Thoracic aorta (tissue), 2 donors: ENCODE measurements at regions not wholly inside any gene's neighbourhood (a gene's known extent, or its start where the extent isn't known, plus 50 kb on each side); places are given as distances from the start of the nearest gene placed in this dataset.

ENCODE experiments used
- ATAC-seq: fragments of 150-250 bp; one replicate; pipeline ENCODE4 v1.8.0; 2017; ENCODE audit warnings: low read depth; ENCODE audit not compliant: insufficient number of reproducible peaks, low FRiP score
- DNase-seq: peaks from one replicate; pipeline ENCODE4 v3.0.0-alpha.2; 2020; ENCODE audit warnings: low spot score
- H3K27ac ChIP-seq, 2 donors: fragments of 200-600 bp; sonication (generic); 1 replicate in 1 of 2; 2 replicates in 1 of 2; pipeline ENCODE4 v1.5.1; 2016; ENCODE audit warnings: mild to moderate bottlenecking in 2 of 2, moderate library complexity in 2 of 2
- H3K27me3 ChIP-seq: fragments of 200-600 bp; sonication (generic); replicated peaks from 2 replicates; pipeline ENCODE4 v1.6.0; 2016; ENCODE audit warnings: mild to moderate bottlenecking; ENCODE audit not compliant: insufficient read depth
- H3K36me3 ChIP-seq: fragments of 200-600 bp; sonication (generic); one replicate; pipeline ENCODE4 v1.5.1; 2016
- H3K4me1 ChIP-seq, 2 donors: fragments of 200-600 bp; sonication (generic); 1 replicate in 1 of 2; 2 replicates in 1 of 2; pipeline versions ENCODE4 v1.5.1 to v1.6.0; 2016; ENCODE audit warnings: low read depth in 2 of 2, mild to moderate bottlenecking in 1 of 2; ENCODE audit not compliant: control insufficient read depth in 1 of 2
- H3K4me3 ChIP-seq: fragments of 200-600 bp; sonication (generic); 2 replicates; pipeline ENCODE4 v1.5.1; 2016; ENCODE audit warnings: mild to moderate bottlenecking
- H3K9me3 ChIP-seq: fragments of 200-600 bp; sonication (generic); 2 replicates; pipeline ENCODE4 v1.5.1; 2016
- CTCF ChIP-seq: fragments of 200-600 bp; sonication (generic); IDR thresholded peaks from one replicate; pipeline ENCODE4 v1.5.1; 2019; ENCODE audit warnings: antibody characterized with exemption

GRCh38 chr10:57026307-57026706 lies 665.2 kb upstream of the ZWINT start:
- H3K27ac ChIP-seq, result no peak overlapping the region
- no peaks in the 10 kb centered on the region for H3K36me3 ChIP-seq
- DNase-seq, result no peak
- H3K4me1 ChIP-seq, result no peaks in the 10 kb centered on the region
- no peaks in the 10 kb centered on the region for H3K27me3 ChIP-seq
- no peak overlapping the region for H3K4me3 ChIP-seq
- ATAC-seq, result no peak
- H3K9me3 ChIP-seq, result peaks cover 2% of the 10 kb centered on the region
- no peak for TF ChIP-seq CTCF

- Histone ChIP-seq H3K4me1 (no peaks in the 10 kb centered on the region), H3K9me3 (no peaks in the 10 kb centered on the region), H3K4me3 (no peak overlapping the region), H3K36me3 (no peaks in the 10 kb centered on the region), H3K27ac (no peak overlapping the region), H3K27me3 (no peaks in the 10 kb centered on the region)
- TF ChIP-seq CTCF, result no peak
- ATAC-seq (no peak), DNase-seq (no peak)
Measured at GRCh38 chr10:57023626-57024025, 662.6 kb upstream of the ZWINT start.

GRCh38 chr10:57018452-57018851 lies 657.4 kb upstream of the ZWINT start:
- no peak for TF ChIP-seq CTCF
- H3K27me3 ChIP-seq, result no peaks in the 10 kb centered on the region
- ATAC-seq (no peak), DNase-seq (no peak)
- no peaks in the 10 kb centered on the region for H3K9me3 ChIP-seq
- H3K36me3 ChIP-seq, result no peaks in the 10 kb centered on the region
- H3K4me3 ChIP-seq, result no peak overlapping the region
- no peaks in the 10 kb centered on the region for H3K4me1 ChIP-seq
- H3K27ac ChIP-seq, result no peak overlapping the region

- no peak overlapping the region for H3K4me3 ChIP-seq
- no peak for DNase-seq
- H3K27me3 ChIP-seq, result no peaks in the 10 kb centered on the region
- H3K36me3 ChIP-seq, result no peaks in the 10 kb centered on the region
- no peak for TF ChIP-seq CTCF
- no peak for ATAC-seq
- no peak overlapping the region for H3K27ac ChIP-seq
- no peaks in the 10 kb centered on the region for H3K9me3 ChIP-seq
- H3K4me1 ChIP-seq, result no peaks in the 10 kb centered on the region
Measured at GRCh38 chr10:57017356-57018037, 656.4 kb upstream of the ZWINT start.

GRCh38 chr10:57015595-57016318 lies 654.7 kb upstream of the ZWINT start:
- H3K4me3 ChIP-seq, result no peak overlapping the region
- no peaks in the 10 kb centered on the region for H3K27me3 ChIP-seq
- no peaks in the 10 kb centered on the region for H3K36me3 ChIP-seq
- TF ChIP-seq CTCF, result no peak
- no peak for DNase-seq
- no peaks in the 10 kb centered on the region for H3K4me1 ChIP-seq
- H3K9me3 ChIP-seq, result no peaks in the 10 kb centered on the region
- ATAC-seq, result no peak
- no peak overlapping the region for H3K27ac ChIP-seq
